Muscle of leg (tissue), 3 donors: ENCODE measurements at regions not wholly inside any gene's neighbourhood (a gene's known extent, or its start where the extent isn't known, plus 50 kb on each side); places are given as distances from the start of the nearest gene placed in this dataset.
A peak's percentile ranks its signal among the peaks of the same experiment; 100 is the strongest.
"Not testable (repeated sequence)": the region's sequence is repeated elsewhere in the genome, so short reads cannot be mapped to it uniquely, and the experiment has no call there.

Source experiments
- DNase-seq: peaks from one replicate; pipeline ENCODE4 v3.0.0; 2013
- H3K27ac ChIP-seq: one replicate; pipeline ENCODE4 v1.5.1; 2013; ENCODE audit warnings: mild to moderate bottlenecking, low read length, control low read depth
- H3K27me3 ChIP-seq: one replicate; pipeline ENCODE4 v1.6.1; 2013; ENCODE audit warnings: low read length; ENCODE audit not compliant: control insufficient read depth, insufficient read depth
- H3K36me3 ChIP-seq: one replicate; pipeline ENCODE4 v1.6.1; 2013; ENCODE audit warnings: low read length; ENCODE audit not compliant: control insufficient read depth, insufficient read depth
- H3K4me1 ChIP-seq: one replicate; pipeline ENCODE4 v1.6.1; 2013; ENCODE audit warnings: low read length; ENCODE audit not compliant: control insufficient read depth, insufficient read depth
- H3K4me3 ChIP-seq: one replicate; pipeline ENCODE4 v1.5.1; 2013; ENCODE audit warnings: low read length, control low read depth
- H3K9me3 ChIP-seq: replicated peaks from 2 replicates; pipeline ENCODE4 v1.6.1; 2013; ENCODE audit warnings: low read depth, low read length; ENCODE audit not compliant: control insufficient read depth
- WGBS: methylation state at CpG from one replicate; pipeline ENCODE4 v1.1.5; 2013; ENCODE audit warnings: missing lambda C conversion rate; ENCODE audit not compliant: insufficient coverage; 5-methylcytosine and 5-hydroxymethylcytosine counted together

DNA sequence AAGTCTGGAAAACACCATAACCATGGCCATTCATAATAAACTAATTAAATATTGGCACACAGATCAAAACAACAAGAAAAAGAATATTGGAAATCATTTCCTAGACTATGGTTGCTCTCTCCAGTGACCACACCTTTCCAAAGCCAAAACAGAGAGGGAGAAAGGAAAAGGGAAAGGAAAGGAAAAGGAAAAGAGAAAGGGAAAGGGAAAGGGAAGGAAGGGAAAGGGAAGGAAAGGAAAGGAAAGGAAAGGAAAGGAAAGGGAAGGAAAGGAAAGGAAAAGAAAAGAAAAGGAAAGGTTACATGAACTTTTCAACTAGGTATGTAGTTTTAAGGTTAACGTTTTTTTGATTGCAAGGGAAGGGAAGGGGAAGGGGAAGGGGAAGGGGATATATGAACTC, 360.5 kb upstream of the SLC39A10 start:
- no peak overlapping the region for H3K4me3 ChIP-seq
- 80% methylated on average over 1 of the region's 1 CpG for WGBS
- DNase-seq: no peak
- H3K27ac ChIP-seq: no peak overlapping the region
- no peaks in the 10 kb centered on the region for H3K36me3 ChIP-seq
- H3K9me3 ChIP-seq: no peaks in the 10 kb centered on the region
- H3K4me1 ChIP-seq: no peaks in the 10 kb centered on the region
- no peaks in the 10 kb centered on the region for H3K27me3 ChIP-seq

DNA sequence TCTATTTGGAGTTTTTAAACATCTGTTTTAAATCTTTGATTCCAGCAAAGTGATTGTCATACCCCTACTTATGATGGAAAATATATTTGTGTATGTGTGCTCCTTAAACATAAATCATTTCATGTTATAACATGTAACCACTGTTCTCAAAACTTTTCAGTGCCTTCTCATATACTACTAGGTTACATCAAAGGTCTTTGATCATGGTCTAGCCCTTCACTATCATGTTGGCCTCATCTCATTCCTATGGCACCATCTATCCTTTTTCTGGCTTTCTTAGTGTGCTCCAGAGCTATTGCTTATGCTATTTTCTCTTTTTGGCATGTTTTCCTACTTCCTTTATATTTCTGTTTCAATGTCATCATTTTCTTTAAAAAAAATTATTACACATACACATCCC, 367.9 kb upstream of the SLC39A10 start:
- Histone ChIP-seq H3K36me3 (no peaks in the 10 kb centered on the region), H3K9me3 (no peaks in the 10 kb centered on the region), H3K27me3 (no peaks in the 10 kb centered on the region), H3K27ac (no peak overlapping the region), H3K4me1 (no peaks in the 10 kb centered on the region), H3K4me3 (no peak overlapping the region)
- peak; percentile 37 for DNase-seq

GRCh38 chr2:195279840-195280427, 377.1 kb upstream of the SLC39A10 start:
- H3K4me1 ChIP-seq: no peaks in the 10 kb centered on the region
- H3K36me3 ChIP-seq: no peaks in the 10 kb centered on the region
- H3K27ac ChIP-seq: no peak overlapping the region
- no peak for DNase-seq
- H3K27me3 ChIP-seq: no peaks in the 10 kb centered on the region
- no CpG with 5 or more reads among the region's 1 CpG for WGBS
- no peak overlapping the region for H3K4me3 ChIP-seq
- H3K9me3 ChIP-seq: no peaks in the 10 kb centered on the region

- H3K36me3 ChIP-seq: no peaks in the 10 kb centered on the region
- H3K27me3 ChIP-seq: no peaks in the 10 kb centered on the region
- peak; percentile 61 for DNase-seq
- H3K4me3 ChIP-seq: no peak overlapping the region
- no peak overlapping the region for H3K27ac ChIP-seq
- WGBS: no CpG with 5 or more reads among the region's 5 CpGs
- H3K9me3 ChIP-seq: no peaks in the 10 kb centered on the region
- H3K4me1 ChIP-seq: no peaks in the 10 kb centered on the region
These were observed 386.5 kb upstream of the SLC39A10 start for GRCh38 chr2:195270466-195271039.

- Histone ChIP-seq H3K9me3 (no peaks in the 10 kb centered on the region), H3K4me3 (no peak overlapping the region), H3K36me3 (no peaks in the 10 kb centered on the region), H3K27me3 (no peaks in the 10 kb centered on the region), H3K27ac (no peak overlapping the region), H3K4me1 (no peaks in the 10 kb centered on the region)
- DNase-seq: no peak
- WGBS: 67% methylated on average over 1 of the region's 6 CpGs
These were observed 387.8 kb upstream of the SLC39A10 start for GRCh38 chr2:195269220-195269619.

- no CpG with 5 or more reads among the region's 4 CpGs for WGBS
- Histone ChIP-seq H3K27me3 (no peaks in the 10 kb centered on the region), H3K9me3 (no peaks in the 10 kb centered on the region), H3K36me3 (no peaks in the 10 kb centered on the region), H3K4me3 (no peak overlapping the region), H3K4me1 (no peaks in the 10 kb centered on the region), H3K27ac (no peak overlapping the region)
- DNase-seq: no peak
These were observed 399.0 kb upstream of the SLC39A10 start for GRCh38 chr2:195257979-195258378.

DNA sequence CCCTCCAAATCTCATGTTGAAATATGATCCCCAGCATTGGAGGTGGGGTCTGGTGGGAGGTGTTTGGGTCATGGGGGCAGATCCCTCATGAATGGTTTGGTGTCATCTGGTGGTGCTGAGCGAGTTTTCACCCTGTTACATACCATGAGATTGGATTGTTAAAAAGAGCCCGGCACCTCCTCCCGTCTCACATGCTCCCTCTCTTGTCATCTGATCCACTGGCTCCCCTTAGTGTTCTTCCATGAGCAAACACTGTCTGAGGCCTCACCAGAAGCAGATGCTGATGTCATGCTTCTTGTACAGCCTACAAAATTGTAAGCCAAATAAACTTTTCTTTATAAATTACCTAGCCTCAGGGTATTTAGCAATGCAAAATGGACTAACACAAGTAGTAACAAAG, 405.0 kb upstream of the SLC39A10 start:
- H3K9me3 ChIP-seq: no peaks in the 10 kb centered on the region
- no peak overlapping the region for H3K27ac ChIP-seq
- H3K27me3 ChIP-seq: no peaks in the 10 kb centered on the region
- no peaks in the 10 kb centered on the region for H3K4me1 ChIP-seq
- no peak for DNase-seq
- no peak overlapping the region for H3K4me3 ChIP-seq
- H3K36me3 ChIP-seq: no peaks in the 10 kb centered on the region
- 69% methylated on average over 2 of the region's 3 CpGs for WGBS

GRCh38 chr2:195251214-195251613, 405.8 kb upstream of the SLC39A10 start:
- Histone ChIP-seq H3K4me3 (no peak overlapping the region), H3K4me1 (no peaks in the 10 kb centered on the region), H3K36me3 (no peaks in the 10 kb centered on the region), H3K27me3 (no peaks in the 10 kb centered on the region), H3K27ac (no peak overlapping the region), H3K9me3 (no peaks in the 10 kb centered on the region)
- no peak for DNase-seq

DNA sequence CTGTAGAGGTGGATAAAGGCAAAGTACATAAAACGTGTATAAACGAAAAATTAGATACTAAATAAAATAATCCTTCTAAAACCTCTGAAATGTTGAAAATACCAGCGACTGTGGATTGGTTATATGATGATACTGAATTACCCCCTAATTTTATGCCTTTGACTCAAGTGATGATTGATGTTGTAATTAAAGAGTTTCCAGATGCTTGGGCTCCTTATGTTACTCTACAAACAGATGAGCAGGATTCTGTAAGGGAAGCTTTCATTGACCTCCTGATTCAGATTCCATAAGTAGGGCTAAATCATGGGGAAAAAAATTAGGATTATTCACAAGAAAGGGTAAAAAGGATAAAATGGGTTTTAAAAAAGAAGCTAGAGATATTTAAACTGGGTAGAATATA, 418.2 kb upstream of the SLC39A10 start:
- no peaks in the 10 kb centered on the region for H3K36me3 ChIP-seq
- H3K4me3 ChIP-seq: no peak overlapping the region
- WGBS: no CpG with 5 or more reads among the region's 3 CpGs
- no peak overlapping the region for H3K27ac ChIP-seq
- no peaks in the 10 kb centered on the region for H3K4me1 ChIP-seq
- no peaks in the 10 kb centered on the region for H3K9me3 ChIP-seq
- no peaks in the 10 kb centered on the region for H3K27me3 ChIP-seq
- peak; percentile 7 for DNase-seq

- H3K27me3 ChIP-seq: no peaks in the 10 kb centered on the region
- H3K4me1 ChIP-seq: no peaks in the 10 kb centered on the region
- no peak overlapping the region for H3K4me3 ChIP-seq
- H3K27ac ChIP-seq: no peak overlapping the region
- H3K36me3 ChIP-seq: no peaks in the 10 kb centered on the region
- H3K9me3 ChIP-seq: no peaks in the 10 kb centered on the region
- 38% methylated on average over 1 of the region's 1 CpG for WGBS
- peak; percentile 46 for DNase-seq
These were observed 418.6 kb upstream of the SLC39A10 start for GRCh38 chr2:195238379-195238778.

DNA sequence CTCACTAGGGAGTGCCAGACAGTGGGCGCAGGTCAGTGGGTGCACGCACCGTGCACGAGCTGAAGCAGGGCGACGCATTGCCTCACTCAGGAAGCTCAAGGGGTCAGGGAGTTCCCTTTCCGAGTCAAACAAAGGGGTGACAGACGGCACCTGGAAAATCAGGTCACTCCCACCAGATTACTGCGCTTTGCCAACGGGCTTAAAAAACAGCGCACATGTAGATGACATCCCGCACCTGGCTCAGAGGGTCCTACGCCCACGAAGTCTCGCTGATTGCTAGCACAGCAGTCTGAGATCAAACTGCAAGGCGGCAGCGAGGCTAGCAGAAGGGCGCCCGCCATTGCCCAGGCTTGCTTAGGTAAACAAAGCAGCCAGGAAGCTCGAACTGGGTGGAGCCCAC, 428.5 kb upstream of the SLC39A10 start:
- H3K36me3 ChIP-seq, H3K27me3 ChIP-seq, DNase-seq, H3K4me3 ChIP-seq, H3K4me1 ChIP-seq, H3K27ac ChIP-seq, H3K9me3 ChIP-seq: not testable (repeated sequence)
- 94% methylated on average over 20 of the region's 20 CpGs for WGBS
